Urothelium cell line (cell line): ENCODE measurements at regions not wholly inside any gene's neighbourhood (a gene's known extent, or its start where the extent isn't known, plus 50 kb on each side); places are given as distances from the start of the nearest gene placed in this dataset.
A peak's percentile ranks its signal among the peaks of the same experiment; 100 is the strongest.

Source experiments
- DNase-seq: peaks from one replicate; pipeline ENCODE4 v3.0.0; 2011; ENCODE audit warnings: low spot score, mixed read lengths
- FAIRE-seq: peaks from 2 replicates; lab custom pipeline; 2011; peaks lifted over from hg19 to GRCh38; lab: Jason Lieb, UNC

DNA sequence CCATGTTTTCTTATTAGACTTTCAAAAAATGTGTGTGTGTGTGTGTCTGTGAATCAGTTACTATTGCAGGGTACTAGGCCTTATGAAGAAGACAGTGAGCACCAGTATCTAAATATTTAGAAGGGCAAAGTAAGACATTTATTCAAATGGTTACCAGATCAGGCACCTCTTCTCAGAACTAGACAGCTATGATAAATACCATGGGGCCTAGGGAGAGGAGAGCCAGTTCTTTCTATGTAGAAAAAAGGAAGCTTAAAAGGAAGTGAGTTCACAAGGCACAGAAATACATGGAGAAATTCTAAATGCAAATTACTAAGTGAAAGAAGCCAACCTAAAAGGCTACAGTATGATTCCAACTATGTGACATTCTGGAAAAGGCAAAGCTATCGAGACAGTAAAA is 261.3 kb downstream of the SOX11 start:
- no peak for FAIRE-seq
- no peak for DNase-seq

DNA sequence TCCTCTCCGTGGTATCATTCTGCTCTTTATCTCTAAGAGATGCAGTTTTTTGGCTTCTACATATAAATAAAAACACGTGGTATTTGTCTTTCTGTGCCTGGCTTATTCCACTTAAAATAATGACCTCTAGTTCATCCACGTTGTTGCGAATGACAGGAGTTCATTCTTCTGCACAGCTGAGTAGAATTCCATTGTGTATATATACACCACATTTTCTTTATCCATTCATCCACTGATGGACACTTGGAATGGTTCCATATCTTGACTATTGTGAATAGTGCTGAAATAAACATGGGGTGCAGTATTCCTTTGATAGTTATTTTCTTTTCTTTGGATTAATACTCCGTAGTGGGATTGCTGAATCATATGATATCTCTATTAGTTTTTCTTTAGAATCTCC is 262.3 kb downstream of the SOX11 start:
- no peak for FAIRE-seq

DNA sequence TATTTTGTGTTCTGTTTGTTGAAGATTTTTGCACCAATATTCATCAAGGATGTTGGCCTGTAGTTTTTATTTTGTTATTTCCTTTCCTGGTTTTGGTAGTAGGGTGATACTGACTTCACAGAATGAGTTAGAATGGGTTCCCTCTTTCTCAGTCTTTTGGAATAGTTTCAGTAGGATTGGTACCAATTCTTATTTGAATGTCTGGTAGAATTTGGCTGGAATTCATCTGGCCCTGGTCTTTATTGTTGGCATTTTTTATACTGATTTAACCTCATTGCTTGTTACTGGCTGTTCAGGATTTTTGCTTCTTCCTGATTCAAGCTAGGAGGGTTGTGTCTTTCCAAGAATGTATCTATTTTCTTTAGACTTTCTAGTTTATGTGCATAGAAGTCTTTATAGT is 263.7 kb downstream of the SOX11 start:
- FAIRE-seq (no peak), DNase-seq (no peak)

More for the DNA sequence above, 262.3 kb downstream of the SOX11 start:
- no peak for DNase-seq

DNA sequence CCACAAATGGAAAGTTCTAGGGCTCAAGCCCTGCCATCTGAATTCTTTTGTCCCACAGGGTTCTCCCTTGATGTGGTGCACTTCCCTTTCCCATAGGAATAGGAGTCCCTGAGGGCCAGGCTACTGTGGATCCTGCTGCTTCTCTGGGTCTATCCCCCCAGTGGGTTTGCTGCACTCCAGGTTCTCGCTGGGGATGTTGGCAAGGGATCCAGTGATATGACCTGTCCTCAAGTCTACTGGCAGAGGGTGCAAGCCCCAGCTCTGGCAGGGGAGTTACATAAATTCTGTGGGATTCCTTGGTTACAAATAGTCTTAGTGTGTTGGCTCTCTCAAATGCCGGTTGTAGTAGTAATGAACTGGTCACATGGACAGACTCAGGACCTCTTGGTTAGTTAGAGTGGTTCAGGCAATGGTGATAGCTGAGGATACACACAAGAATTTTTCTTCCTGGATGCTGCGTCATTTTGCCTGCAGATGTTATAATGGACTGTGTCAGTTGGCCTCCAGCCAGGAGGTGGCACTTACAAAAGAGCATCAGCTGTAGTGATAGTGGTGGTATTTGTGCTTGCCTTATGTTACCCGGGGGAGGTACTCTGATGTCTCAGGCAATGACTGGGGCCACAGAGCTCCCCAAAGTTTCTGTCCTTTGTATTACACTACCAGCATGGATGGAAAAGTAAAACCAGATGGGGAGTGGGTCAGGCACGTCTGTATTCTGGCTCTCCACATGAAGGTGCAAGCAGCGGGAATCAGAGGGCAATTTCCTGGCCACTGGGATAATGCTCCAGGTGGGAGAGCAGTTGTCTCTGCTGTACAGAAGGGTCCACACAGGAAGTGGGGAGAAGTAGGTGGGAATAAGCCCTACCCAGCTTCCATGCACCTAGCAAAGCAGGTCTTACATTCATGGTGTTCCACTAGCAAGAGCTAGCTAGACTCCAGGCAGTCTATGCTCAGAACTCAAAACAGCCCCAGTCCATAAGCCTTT is 267.9 kb downstream of the SOX11 start:
- DNase-seq (no peak), FAIRE-seq (no peak)

DNA sequence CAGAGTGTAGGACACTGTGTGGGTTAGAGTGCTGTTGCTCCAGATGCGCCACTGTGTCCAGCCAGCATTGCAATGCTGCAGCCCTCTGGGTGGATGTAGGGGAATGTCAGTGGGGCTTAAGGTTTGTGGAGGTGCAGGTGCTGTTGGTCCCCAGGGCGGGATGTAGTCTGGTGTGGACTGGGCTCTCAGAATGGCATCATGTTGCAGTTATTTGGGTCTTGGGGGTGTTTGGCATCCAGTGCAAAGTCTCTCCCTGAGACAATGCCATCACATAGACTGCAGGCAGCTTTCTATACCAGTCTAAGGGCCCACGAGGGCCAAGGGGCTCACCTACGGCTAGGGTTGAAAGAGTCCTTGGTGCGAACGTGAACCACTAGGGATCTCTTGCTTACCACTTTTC is 275.3 kb downstream of the SOX11 start:
- FAIRE-seq (no peak), DNase-seq (no peak)

DNA sequence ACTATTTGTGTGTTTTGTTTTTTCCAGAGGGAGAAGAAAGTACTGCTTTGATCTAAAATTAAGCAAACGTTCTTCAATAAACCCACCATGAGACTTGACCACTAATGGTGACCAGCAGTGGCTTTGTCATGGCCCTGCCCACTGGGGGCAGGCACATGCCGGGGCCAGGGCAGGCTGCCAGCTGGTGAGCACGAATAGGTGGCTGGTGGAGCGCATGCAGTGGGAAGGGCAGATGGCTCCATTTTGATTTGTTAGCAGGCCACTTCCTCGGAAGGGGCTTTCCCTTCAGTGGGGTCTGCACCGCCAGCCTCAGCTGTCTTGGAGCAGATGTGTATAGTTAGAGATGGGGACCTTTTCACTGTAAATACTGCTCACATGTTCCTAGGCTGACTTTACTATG is 277.1 kb downstream of the SOX11 start:
- DNase-seq (no peak), FAIRE-seq (no peak)

DNA sequence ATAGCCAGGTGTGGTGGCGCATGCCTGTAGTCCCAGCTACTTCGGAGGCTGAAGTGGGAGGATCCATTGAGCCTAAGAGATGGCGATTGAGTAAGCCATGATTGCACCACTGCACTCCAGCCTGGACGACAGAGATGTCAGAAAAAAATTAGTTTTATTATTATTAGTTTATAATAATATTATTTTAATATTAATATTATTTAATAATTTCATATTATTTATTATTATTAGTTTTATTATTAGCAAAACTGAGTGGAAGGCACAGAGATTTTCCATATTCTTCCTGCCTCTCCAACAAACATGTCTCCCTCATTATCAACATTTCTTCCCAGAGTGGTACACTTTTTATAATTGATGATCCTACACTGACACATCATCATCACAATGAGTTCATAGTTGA is 278.2 kb downstream of the SOX11 start:
- DNase-seq (no peak), FAIRE-seq (no peak)

DNA sequence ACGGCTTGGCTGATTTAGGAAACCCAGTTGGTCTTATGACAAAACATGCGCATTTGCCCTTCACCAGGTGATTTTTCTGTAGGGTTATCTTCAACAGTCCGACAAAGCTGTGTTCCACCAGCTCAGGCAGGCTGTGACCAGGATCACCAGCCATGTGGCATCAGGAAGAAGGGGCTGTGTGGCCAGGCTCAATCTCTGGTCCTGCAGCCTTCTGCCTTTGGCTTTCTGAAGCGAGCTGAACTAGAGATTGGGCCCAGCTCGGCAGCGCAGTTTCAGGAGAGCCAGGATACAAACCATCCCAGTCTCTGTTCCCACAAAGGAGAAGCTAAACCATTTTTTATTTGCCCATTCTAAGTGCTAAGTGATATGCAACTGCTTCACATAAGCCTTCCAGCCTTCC is 282.3 kb downstream of the SOX11 start:
- DNase-seq (no peak), FAIRE-seq (no peak)

DNA sequence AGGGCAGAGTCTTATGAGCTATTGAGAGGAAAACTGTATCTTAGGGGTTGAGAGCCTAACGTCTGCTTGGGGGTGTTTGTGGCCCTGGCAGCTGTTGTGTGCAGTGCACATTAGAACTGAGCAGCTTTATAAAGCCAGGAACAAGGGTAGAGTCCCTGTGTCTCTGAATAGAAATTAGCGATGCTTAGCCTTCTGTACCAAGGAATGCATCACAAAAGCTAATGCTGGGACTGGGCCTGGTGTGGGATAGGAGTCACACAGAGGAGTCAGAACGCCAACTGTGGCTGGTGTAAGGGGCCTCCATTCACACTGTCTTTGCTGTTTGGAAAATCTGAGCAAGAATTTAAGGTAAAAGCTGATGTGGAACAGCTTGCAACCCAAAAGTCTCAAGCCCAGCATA is 283.2 kb downstream of the SOX11 start:
- DNase-seq: no peak
- no peak for FAIRE-seq

DNA sequence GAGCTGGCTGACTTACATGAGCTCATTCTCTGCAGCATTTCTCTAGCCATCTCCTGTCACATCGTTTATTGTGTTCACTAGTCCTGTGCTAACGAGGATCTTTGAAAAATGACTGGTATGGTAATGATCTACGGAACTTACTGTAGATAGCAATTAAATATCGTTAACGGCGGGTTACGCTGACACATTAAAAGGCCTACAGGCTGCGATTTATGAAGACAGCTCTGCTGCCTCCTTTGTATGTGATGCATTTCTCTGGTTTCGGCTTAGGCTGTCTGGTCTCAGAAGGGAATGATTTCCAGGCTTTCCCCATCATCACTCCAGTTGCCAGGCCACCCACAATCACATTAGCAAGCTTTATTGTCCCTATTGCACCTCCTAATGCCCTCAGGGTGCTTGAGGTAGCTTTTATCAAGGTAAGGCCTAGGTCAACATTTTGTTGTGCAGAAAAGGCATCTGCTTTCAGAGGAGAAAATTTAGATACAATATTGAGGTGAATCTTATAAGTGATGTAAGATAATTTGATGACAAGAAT is 284.4 kb downstream of the SOX11 start:
- FAIRE-seq: no peak

DNA sequence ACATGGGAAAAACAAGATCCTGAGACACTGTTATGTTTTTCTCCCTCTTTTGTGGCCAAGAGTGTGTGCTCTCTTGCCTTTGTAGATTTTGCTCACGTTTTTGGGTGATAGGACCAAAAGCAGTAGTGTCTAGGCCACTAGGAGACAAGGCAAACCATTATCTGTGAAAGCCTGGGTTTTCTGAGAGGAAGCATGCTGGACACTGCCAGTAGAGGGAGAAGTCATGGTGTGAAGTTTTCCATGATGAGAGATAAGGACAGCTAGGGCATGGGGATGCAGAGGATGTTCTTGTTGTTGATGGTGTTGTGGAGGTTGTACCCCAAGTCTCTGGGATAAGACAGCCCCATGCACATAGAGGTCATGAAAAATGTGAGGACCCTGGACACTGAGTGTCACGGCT is 285.3 kb downstream of the SOX11 start:
- DNase-seq (no peak), FAIRE-seq (no peak)

More for the DNA sequence above, 284.4 kb downstream of the SOX11 start:
- DNase-seq: no peak

DNA sequence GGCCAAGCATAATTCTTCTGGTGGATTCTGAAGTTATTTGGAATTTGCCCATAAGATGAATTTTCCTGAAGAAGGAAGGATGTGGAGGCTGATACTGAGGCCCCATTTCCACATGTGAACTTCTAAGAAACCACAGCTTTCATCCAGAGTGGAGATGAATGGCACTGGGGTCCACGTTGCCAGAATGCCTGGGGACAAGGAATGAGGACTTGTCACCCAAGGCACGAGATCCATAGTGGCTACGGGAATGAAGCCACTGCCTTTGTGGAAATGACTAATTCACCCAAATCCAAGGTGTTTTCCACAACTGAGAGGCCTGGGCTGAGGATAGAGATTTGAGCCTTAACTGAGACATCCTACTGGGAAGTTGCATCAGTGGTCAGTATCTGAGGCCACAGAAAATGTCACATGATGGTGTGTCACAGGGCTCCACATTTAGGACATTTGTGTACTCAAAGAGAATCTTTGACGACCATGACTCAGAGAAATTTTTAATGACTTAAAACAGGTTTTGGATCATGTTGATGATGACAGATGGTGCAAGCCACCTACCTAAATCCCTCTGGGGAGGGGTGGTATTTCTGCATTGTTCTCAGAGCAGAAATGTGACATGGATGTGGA is 286.1 kb downstream of the SOX11 start:
- DNase-seq: no peak
- FAIRE-seq: no peak

DNA sequence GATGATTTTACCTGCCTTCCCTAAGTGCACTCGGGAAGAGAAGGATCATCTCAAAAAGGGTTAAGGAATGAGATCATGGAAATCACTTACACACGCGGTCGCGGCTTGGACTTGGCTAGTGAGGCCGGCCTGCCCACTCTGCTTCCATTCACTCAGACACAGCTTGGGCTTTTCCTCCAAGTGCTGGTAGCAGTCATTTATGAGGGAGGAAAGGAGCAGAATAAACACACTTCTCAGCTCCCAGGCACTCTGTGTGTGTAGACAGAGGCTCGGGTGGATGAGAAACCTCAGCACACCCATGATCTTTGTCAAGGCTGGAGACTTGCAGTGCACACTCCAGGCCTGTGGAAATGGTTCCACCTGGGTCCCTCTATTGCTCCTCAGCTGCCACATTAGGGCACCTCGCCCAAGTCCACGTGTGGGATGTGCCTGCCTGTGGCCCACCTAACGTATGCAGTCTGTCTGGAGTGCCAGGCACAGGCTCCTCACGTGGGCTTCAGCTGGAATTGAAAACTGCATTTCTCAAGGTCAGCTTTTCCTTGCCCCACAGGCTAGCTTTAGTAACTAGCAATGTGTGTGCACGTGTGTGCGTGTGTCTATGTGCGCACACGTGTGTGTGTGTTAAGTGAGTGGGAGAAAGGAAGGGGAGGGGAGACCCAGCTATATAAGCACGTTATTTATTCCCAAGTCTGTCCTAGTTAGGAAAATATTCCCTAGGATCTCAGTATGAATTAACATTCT is 288.4 kb downstream of the SOX11 start:
- FAIRE-seq (peak; percentile 32), DNase-seq (no peak)

DNA sequence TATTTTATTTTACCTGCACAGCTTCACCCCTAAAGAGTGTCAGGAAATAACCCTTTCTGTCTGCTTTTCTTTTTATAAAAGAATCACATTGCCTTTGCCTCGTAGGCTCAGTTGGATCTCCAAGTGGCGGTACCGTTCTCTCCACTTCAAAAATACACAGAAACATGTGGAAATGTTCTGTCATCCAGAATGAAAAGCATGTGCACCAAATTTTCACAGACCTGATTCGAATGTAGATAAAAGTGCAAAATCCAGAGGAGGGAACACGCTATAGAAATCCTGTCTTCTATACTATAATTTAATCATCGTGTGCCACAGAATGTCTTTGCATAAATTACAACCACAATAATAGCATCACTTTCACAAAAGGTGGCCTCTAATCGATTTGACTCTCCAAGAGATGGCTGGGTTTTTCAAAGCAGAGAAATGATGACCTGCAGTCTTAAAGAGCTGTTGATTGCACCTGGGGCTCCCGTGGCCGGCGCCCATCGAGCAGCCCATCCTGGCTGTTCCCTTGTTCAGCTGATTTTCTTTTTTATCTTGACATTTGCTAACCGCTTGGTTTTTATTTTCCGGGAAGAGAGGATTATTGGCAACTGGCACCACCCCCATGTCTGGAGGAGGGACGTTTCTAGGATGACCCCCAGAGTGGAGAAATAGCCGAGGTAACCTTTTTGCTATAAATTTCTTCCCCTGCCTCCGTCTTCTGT is 290.2 kb downstream of the SOX11 start:
- no peak for FAIRE-seq
- DNase-seq: no peak

DNA sequence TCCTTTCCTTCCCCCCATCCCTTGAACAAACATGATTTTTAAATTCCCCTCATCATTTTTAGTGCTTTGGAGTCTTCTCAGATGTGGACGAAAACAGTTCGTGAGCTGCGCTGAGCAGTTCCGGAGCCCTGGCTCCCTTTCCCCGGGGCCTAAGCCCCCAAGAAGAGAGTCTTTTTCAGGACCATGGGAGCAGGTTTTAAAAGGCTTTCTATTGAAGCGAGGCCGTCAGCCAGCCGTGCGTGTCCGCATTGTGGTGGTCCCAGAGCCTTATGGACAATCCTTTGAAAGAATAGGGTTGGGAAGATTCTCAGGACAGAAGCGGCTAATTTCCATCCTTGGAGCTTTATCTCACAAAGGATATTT is 290.7 kb downstream of the SOX11 start:
- DNase-seq (no peak), FAIRE-seq (no peak)

DNA sequence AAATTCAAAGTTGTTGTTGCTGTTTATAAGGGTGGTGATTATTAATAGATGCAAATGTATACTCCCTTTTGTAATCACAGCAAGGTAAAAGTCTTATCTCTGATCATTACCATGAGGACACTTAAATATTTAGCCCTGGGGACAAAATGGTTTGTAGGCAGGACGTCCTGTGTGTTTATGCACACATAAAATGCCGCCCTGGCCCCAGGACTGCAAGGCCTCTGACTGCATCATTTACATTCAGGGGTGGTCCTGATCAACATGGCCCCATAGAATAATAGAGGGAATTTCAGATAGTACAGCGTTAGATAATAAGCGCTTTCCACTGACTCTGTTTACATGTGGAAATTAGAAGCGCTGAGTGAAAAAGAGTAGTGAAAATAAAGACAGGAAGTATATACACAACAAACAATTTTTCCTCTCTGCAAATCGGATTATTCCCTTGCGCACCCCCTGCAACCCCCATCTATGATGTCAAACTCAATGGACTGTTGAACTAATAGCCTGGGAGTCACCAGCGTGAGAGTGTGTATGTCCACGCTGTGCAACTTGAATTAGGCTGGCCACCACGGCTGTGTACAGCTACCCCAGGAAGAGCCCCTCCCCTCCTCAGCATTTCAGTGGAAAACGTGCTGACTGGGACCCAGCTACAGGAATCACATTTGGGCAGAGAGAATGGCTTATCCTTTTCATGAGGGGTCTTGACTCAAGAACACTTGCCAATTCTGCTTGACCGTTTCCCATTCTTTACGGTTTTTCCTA is 291.5 kb downstream of the SOX11 start:
- DNase-seq (no peak), FAIRE-seq (no peak)

DNA sequence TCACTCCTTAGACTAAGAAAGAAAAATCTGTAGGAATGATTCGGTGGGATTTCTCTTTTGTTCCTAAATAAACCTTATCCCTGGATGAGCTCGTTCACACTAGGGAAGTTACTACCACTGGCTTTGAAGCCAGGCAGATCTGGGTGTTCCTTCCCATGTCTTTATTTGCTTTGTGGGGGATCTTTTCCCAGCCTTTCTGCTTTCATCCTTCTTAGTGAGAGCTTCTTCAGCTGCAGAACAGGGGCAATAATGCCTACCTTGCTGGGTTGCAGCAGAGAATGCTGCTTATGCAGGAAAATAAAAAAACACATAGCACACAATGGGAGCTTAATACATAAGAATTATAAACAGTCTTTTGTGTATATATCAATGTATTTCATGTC is 292.1 kb downstream of the SOX11 start:
- no peak for FAIRE-seq

DNA sequence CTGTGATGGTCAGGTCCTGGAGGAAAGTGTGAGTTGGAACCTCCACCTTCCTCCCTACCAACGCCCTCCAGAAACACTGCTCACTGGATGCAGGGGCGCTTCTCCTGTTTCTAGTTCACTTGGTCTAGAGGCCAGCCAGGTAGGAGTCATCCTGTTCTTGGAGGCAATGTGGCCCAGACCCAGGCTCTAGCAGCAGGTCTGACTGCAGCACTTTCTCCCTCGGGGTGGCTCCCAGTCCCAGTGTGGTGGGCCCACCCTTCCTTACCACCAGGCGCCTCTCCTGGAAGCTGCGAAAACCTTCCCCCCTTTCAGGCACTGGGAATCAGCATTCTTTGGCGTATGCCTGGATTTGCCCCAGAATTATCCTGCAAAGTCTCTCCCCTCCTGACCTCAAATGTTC is 292.8 kb downstream of the SOX11 start:
- no peak for DNase-seq
- FAIRE-seq: no peak

More for the DNA sequence above, 292.1 kb downstream of the SOX11 start:
- no peak for DNase-seq

DNA sequence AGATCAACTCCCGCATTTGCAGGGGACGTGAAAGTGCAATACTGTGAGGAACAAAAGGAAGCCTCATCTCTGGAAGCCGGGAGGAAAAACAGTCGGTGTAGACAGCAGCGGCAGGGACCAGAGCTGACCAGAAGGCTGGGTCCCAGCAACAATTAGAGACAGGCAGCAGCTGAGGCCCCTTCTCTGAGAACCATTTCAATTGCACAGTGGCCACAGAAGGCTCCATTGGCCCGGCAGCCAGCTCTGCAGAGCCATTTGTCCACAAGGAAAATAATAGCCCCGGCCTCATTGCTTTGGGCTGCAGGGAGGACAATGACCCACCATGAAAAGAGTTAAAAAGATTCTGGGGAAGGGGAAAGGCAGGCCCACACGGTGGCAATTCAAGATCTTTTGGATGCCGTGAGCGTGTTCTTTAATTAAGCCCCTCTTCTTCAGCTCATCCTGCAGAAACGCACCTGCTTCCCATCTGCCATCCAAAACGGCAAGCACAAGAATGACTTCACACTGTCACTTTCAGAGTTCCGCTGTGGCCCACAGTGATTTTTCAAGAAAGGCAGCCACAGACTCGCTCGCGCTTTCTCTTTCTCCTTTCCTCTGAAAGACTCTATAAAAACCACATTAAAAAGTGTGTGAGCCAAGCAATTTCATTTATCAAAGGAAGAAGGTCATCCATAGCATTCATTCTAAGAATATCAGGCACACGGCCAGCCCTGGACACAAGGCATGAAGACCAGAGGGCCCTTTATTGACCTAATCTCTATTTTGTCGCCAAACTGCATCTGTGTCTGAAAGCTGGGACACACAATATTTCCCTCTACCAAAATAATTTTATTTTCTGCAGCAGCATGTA is 293.6 kb downstream of the SOX11 start:
- no peak for FAIRE-seq

More for the DNA sequence above, 293.6 kb downstream of the SOX11 start:
- DNase-seq: no peak
